ENCODE measurements at regions not wholly inside any gene's neighbourhood (a gene's known extent, or its start where the extent isn't known, plus 50 kb on each side); places are given as distances from the start of the nearest gene placed in this dataset.

DNA sequence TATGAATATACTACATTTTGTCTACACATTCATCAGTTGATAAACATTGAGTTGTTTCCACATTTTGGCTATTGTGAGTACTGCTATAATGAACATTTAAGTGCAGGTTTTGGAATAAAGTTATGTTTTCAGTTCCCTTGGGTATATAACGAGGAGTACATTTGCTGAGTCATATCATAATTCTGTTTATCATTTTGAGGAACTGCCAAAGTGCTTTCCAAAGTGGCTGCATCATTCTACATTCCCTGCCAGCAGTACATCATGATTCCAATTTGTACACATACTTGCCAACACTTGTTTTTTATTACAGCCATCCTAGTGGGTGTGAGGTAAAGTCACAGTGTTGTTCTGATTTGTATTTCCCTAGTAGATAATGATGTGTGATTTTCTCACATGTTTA is 1458.6 kb upstream of the TENM4 start:
- peak; percentile 78 for DNase-seq (ENCODE audit: low read depth)

DNA sequence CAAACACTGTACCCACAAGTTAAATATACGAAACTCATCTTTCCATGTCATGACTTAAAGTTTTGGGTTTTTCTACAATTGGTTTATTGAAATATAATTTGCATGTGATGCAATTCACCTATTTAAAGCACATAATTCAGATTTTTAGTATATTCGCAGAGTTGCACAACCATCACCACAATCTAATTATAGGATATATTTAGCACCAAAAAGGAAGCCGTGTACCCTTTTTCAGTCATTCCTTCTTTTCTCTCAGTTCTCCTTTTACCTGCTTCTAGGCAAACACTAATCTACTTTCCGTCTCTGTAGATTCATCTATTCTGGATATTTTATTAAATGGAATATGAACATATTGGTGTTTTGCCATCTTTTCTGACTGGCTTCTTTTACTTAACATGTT is 1458.1 kb upstream of the TENM4 start:
- H3K4me3 ChIP-seq (replicated peaks; ENCODE audit: low read depth, low read length), result no peak overlapping the region
- DNase-seq (ENCODE audit: low read depth), result no peak
- TF ChIP-seq, protein P1, sequence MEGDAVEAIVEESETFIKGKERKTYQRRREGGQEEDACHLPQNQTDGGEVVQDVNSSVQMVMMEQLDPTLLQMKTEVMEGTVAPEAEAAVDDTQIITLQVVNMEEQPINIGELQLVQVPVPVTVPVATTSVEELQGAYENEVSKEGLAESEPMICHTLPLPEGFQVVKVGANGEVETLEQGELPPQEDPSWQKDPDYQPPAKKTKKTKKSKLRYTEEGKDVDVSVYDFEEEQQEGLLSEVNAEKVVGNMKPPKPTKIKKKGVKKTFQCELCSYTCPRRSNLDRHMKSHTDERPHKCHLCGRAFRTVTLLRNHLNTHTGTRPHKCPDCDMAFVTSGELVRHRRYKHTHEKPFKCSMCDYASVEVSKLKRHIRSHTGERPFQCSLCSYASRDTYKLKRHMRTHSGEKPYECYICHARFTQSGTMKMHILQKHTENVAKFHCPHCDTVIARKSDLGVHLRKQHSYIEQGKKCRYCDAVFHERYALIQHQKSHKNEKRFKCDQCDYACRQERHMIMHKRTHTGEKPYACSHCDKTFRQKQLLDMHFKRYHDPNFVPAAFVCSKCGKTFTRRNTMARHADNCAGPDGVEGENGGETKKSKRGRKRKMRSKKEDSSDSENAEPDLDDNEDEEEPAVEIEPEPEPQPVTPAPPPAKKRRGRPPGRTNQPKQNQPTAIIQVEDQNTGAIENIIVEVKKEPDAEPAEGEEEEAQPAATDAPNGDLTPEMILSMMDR (IDR thresholded peaks at IDR 0.05; ENCODE audit: low read length, missing control alignments), result no peak

More for the DNA sequence above, 1458.6 kb upstream of the TENM4 start:
- TF ChIP-seq, protein P1 (IDR thresholded peaks at IDR 0.05; ENCODE audit: low read length, missing control alignments), result no peak
- H3K4me3 ChIP-seq (replicated peaks; ENCODE audit: low read depth, low read length), result no peak overlapping the region

DNA sequence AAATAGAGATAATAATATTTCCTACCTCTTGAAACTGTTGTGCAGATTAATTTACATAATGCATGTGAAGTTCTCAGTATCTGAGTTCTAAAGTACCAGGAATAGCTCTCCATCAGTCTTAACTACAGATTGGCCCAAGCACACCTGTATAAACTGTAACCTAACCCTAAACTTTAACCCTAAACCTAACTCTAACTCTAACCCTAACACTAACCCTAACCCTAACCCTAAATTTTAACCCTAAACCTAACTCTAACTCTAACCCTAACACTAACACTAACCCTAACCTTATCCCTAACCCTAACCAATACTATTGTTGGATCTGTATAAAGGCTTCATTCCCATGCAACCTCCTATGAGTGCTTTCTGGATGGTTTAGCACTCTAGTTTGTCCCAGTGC is 1445.9 kb upstream of the TENM4 start:
- no peak for DNase-seq (ENCODE audit: low read depth)
- TF ChIP-seq, protein P1 (IDR thresholded peaks at IDR 0.05; ENCODE audit: low read length, missing control alignments), result no peak

DNA sequence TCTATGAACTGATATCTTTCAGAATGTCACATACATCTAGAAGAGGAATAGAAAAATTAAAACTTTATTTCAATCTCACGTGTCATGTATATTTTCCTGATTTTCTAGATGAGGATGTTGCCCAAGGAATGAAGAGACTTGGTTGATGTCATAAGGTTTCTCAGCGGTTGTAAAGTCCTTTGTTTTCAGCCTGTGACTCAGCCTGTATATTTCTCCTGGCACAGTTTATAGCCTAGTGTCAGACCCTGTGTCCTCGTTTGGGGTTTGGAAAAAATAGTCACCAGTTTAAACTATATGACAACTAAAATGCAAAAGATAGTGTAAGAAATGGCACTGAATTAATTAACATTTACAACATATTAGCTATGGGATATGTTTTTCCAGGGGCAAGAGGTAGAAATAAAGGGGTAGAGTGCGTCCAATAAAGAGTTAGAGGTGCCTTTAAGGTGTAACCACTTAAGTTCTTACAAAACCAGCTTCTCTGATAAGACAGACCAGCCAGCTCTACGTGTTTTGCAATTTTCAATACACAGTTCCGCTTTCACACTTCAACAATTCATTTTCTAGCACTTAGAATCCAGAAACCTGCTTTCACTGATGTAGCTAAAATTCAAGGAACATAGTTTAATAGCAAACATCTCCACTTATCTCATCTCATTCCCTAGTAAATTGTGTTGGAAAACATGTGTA is 1432.6 kb upstream of the TENM4 start:
- TF ChIP-seq, protein P1 (IDR thresholded peaks at IDR 0.05; ENCODE audit: low read length, missing control alignments), result no peak

More for the DNA sequence above, 1445.9 kb upstream of the TENM4 start:
- no peak overlapping the region for H3K4me3 ChIP-seq (replicated peaks; ENCODE audit: low read depth, low read length)

DNA sequence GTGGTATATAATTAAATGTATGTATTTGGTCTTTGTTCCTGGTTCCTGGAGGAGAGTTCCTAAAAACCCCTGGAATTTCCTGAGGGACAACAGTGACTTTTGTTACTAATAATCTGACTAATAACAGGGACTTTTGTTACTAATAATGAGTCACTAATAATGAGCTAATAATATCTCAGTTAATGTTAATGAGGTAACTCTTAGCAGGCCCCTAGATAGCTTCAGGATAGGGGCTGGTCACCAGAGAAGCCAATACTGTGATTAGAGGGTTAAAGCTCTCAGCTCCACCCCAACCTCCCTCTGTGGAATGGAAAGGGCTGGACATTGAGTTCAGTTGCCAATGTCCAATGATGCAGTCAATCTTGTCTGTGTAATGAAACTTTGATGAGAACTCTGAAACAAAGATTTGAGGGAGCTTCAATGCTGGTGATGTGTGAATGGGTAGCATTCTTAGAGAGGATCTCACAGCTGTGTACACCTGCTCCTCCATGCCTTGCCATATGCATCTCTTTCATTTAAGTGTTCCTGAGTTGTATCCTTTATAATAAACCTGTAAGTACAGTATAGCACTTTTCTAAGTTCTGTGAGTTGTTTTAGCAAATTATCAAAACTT is 1431.4 kb upstream of the TENM4 start:
- TF ChIP-seq, protein P1 (IDR thresholded peaks at IDR 0.05; ENCODE audit: low read length, missing control alignments), result no peak
- H3K4me3 ChIP-seq (replicated peaks; ENCODE audit: low read depth, low read length), result no peak overlapping the region
- no peak for DNase-seq (ENCODE audit: low read depth)

More for the DNA sequence above, 1432.6 kb upstream of the TENM4 start:
- H3K4me3 ChIP-seq (replicated peaks; ENCODE audit: low read depth, low read length), result no peak overlapping the region
- peak; percentile 76 for DNase-seq (ENCODE audit: low read depth)

DNA sequence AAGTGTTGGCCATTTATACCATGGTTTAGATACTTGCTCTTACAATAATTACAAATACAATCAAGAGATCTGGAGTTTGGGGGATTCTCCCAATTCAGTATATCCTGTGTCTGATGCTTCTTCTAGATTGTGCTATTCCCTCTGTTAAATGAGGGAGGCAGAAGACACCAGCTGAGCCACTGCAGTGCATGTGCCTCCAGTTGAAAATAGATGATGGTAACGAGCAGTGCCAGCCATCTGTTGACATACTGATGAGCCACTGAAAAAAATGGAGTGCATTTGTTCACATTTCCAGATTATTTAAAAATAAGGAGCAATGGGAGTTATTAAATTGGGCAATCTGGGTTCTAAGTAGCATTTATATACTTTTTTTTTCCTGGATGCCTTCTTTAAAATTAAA is 1428.0 kb upstream of the TENM4 start:
- no peak overlapping the region for H3K4me3 ChIP-seq (replicated peaks; ENCODE audit: low read depth, low read length)
- TF ChIP-seq, protein P1 (IDR thresholded peaks at IDR 0.05; ENCODE audit: low read length, missing control alignments), result no peak
- no peak for DNase-seq (ENCODE audit: low read depth)
